H9 (cell line): ENCODE measurements at regions not wholly inside any gene's neighbourhood (a gene's known extent, or its start where the extent isn't known, plus 50 kb on each side); places are given as distances from the start of the nearest gene placed in this dataset.

ENCODE experiments used
- DNase-seq: peaks from one replicate; pipeline ENCODE4 v3.0.0-alpha.2; 2017
- H2AFZ ChIP-seq: one replicate; pipeline ENCODE4 v1.6.1; 2013; ENCODE audit warnings: mild to moderate bottlenecking, low read length, control low read depth, moderate library complexity
- H2AK5ac ChIP-seq: 2 replicates; pipeline ENCODE4 v1.6.1; 2013; ENCODE audit warnings: low read length, control low read depth, mixed read lengths; ENCODE audit not compliant: insufficient read length
- H2BK120ac ChIP-seq: one replicate; pipeline ENCODE4 v1.6.1; 2013; ENCODE audit warnings: low read depth, mild to moderate bottlenecking, low read length, control low read depth, inconsistent platforms; ENCODE audit not compliant: poor library complexity, severe bottlenecking
- H2BK12ac ChIP-seq: 2 replicates; pipeline ENCODE4 v1.6.1; 2013; ENCODE audit warnings: low read length, control low read depth, mixed read lengths, low read depth; ENCODE audit not compliant: insufficient read length
- H2BK15ac ChIP-seq: 2 replicates; pipeline ENCODE4 v1.6.1; 2013; ENCODE audit warnings: low read depth, low read length, control low read depth
- H2BK20ac ChIP-seq: one replicate; pipeline ENCODE4 v1.6.1; 2013; ENCODE audit warnings: low read depth, mild to moderate bottlenecking, low read length, control low read depth, inconsistent platforms; ENCODE audit not compliant: poor library complexity, severe bottlenecking
- H2BK5ac ChIP-seq: 2 replicates; pipeline ENCODE4 v1.6.1; 2013; ENCODE audit warnings: low read length, control low read depth, mixed read lengths; ENCODE audit not compliant: insufficient read length
- H3K14ac ChIP-seq: 2 replicates; pipeline ENCODE4 v1.6.1; 2013; ENCODE audit warnings: low read length, control low read depth; ENCODE audit not compliant: insufficient read depth
- H3K18ac ChIP-seq: 2 replicates; pipeline ENCODE4 v1.6.1; 2013; ENCODE audit warnings: low read depth, mild to moderate bottlenecking, mixed read lengths, low read length, control low read depth; ENCODE audit not compliant: insufficient read length
- H3K23ac ChIP-seq: 2 replicates; pipeline ENCODE4 v1.6.1; 2013; ENCODE audit warnings: low read length, control low read depth, mixed read lengths, low read depth; ENCODE audit not compliant: insufficient read length
- H3K23me2 ChIP-seq: 2 replicates; pipeline ENCODE4 v1.6.1; 2013; ENCODE audit warnings: low read depth, mild to moderate bottlenecking, mixed read lengths, low read length, control low read depth; ENCODE audit not compliant: insufficient read length, poor library complexity, severe bottlenecking
- H3K27ac ChIP-seq: 2 replicates; pipeline ENCODE4 v1.5.1; 2013; ENCODE audit warnings: low read length, control low read depth, mixed read lengths, low read depth; ENCODE audit not compliant: insufficient read length
- H3K27me3 ChIP-seq: 2 replicates; pipeline ENCODE4 v1.6.1; 2013; ENCODE audit warnings: low read length, control low read depth, inconsistent platforms; ENCODE audit not compliant: insufficient read depth
- H3K4ac ChIP-seq: 2 replicates; pipeline ENCODE4 v1.6.1; 2013; ENCODE audit warnings: low read depth, mild to moderate bottlenecking, control low read depth, inconsistent platforms, low read length, moderate library complexity
- H3K4me1 ChIP-seq: 2 replicates; pipeline ENCODE4 v1.6.1; 2013; ENCODE audit warnings: low read length, control low read depth, inconsistent platforms; ENCODE audit not compliant: insufficient read depth
- H3K4me2 ChIP-seq: 2 replicates; pipeline ENCODE4 v1.6.1; 2013; ENCODE audit warnings: low read length, control low read depth, mixed read lengths; ENCODE audit not compliant: insufficient read length, insufficient read depth
- H3K56ac ChIP-seq: 2 replicates; pipeline ENCODE4 v1.6.1; 2013; ENCODE audit warnings: low read depth, mild to moderate bottlenecking, mixed read lengths, low read length, control low read depth; ENCODE audit not compliant: insufficient read length
- H3K79me1 ChIP-seq: 2 replicates; pipeline ENCODE4 v1.6.1; 2013; ENCODE audit warnings: low read depth, mild to moderate bottlenecking, moderate library complexity, low read length, control low read depth, inconsistent platforms; ENCODE audit not compliant: insufficient read depth, poor library complexity, severe bottlenecking
- H3K79me2 ChIP-seq: 2 replicates; pipeline ENCODE4 v1.6.1; 2013; ENCODE audit warnings: low read length, control low read depth, inconsistent platforms; ENCODE audit not compliant: insufficient read depth
- H3K9ac ChIP-seq: 2 replicates; pipeline ENCODE4 v1.6.1; 2013; ENCODE audit warnings: low read length, control low read depth, mixed read lengths; ENCODE audit not compliant: insufficient read length; ENCODE audit errors: extremely low read depth
- H3K9me3 ChIP-seq: one replicate; pipeline ENCODE4 v1.6.1; 2013; ENCODE audit warnings: low read depth, low read length, inconsistent platforms; ENCODE audit not compliant: control insufficient read depth
- H3T11ph ChIP-seq: one replicate; pipeline ENCODE4 v1.6.1; 2013; ENCODE audit warnings: mild to moderate bottlenecking, low read length, control low read depth, inconsistent platforms
- H4K20me1 ChIP-seq: one replicate; pipeline ENCODE4 v1.6.1; 2013; ENCODE audit not compliant: control insufficient read depth, insufficient read length, insufficient read depth
- H4K5ac ChIP-seq: 2 replicates; pipeline ENCODE4 v1.6.1; 2013; ENCODE audit warnings: low read depth, mild to moderate bottlenecking, mixed read lengths, low read length, control low read depth; ENCODE audit not compliant: insufficient read length
- H4K8ac ChIP-seq: replicated peaks from 2 replicates; pipeline ENCODE4 v1.6.1; 2013; ENCODE audit warnings: low read length, control low read depth, mixed read lengths, low read depth; ENCODE audit not compliant: insufficient read length
- H4K91ac ChIP-seq: 2 replicates; pipeline ENCODE4 v1.6.1; 2013; ENCODE audit warnings: low read depth, mild to moderate bottlenecking, moderate library complexity, mixed read lengths, low read length, control low read depth; ENCODE audit not compliant: insufficient read length
- H3K27ac Mint-ChIP-seq, 3 experiments: 2 replicates in 2 of 3; 3 replicates in 1 of 3; pipeline ENCODE4 v1.8.0; 2020 to 2021; ENCODE audit warnings: mixed read lengths in 3 of 3, mild to moderate bottlenecking in 1 of 3, moderate library complexity in 1 of 3
- H3K27me3 Mint-ChIP-seq: 2 replicates; pipeline ENCODE4 v1.8.0; 2021; ENCODE audit warnings: low read depth, mild to moderate bottlenecking, moderate library complexity, mixed read lengths
- H3K36me3 Mint-ChIP-seq, 3 experiments: 2 replicates in 2 of 3; 3 replicates in 1 of 3; pipeline ENCODE4 v1.8.0; 2020 to 2021; ENCODE audit warnings: low read depth in 3 of 3, mixed read lengths in 3 of 3; ENCODE audit not compliant: insufficient read depth in 1 of 3
- H3K4me1 Mint-ChIP-seq, 2 experiments: 2 replicates each; pipeline ENCODE4 v1.8.0; 2020; ENCODE audit warnings: mixed read lengths in 2 of 2
- H3K4me3 Mint-ChIP-seq, 2 experiments: 2 replicates in 1 of 2; 3 replicates in 1 of 2; pipeline ENCODE4 v1.8.0; 2020 to 2021; ENCODE audit warnings: mild to moderate bottlenecking in 2 of 2, mixed read lengths in 2 of 2, moderate library complexity in 1 of 2
- H3K9me3 Mint-ChIP-seq, 2 experiments: 2 replicates in 1 of 2; 3 replicates in 1 of 2; pipeline ENCODE4 v1.8.0; 2020; ENCODE audit warnings: mild to moderate bottlenecking in 2 of 2, mixed read lengths in 2 of 2, moderate library complexity in 1 of 2
- CTCF ChIP-seq: fragments of 200-600 bp; sonication (generic); conservative IDR thresholded peaks from 3 replicates; pipeline ENCODE4 v1.8.0; 2021; ENCODE audit warnings: antibody characterized with exemption, mild to moderate bottlenecking
- WGBS: extraction: QIAGEN DNeasy Blood & Tissue Kit; methylation state at CpG from one replicate; pipeline ENCODE4 v1.1.7; 2013; ENCODE audit warnings: missing lambda C conversion rate, low lambda C conversion rate, mixed read lengths; ENCODE audit not compliant: insufficient read length; ENCODE audit errors: extremely low coverage; 5-methylcytosine and 5-hydroxymethylcytosine counted together

- no peak for DNase-seq
- Histone ChIP-seq H4K91ac (no peak overlapping the region), H3K79me1 (no peaks in the 10 kb centered on the region), H3K4ac (no peak overlapping the region), H3K27me3 (no peaks in the 10 kb centered on the region), H2BK5ac (no peak overlapping the region), H3K9ac (no peak overlapping the region), H3K56ac (no peak overlapping the region), H3K79me2 (no peaks in the 10 kb centered on the region), H3K4me1 (no peaks in the 10 kb centered on the region), H3K4me2 (no peak overlapping the region), H4K8ac (no peak overlapping the region), H2AK5ac (no peak overlapping the region), H4K5ac (no peak overlapping the region), H3K14ac (no peak overlapping the region), H3K23ac (no peak overlapping the region), H3K9me3 (no peaks in the 10 kb centered on the region), H2BK15ac (no peak overlapping the region), H2BK20ac (no peak overlapping the region), H2BK12ac (no peak overlapping the region), H3K18ac (no peak overlapping the region), H4K20me1 (no peaks in the 10 kb centered on the region), H2BK120ac (no peak overlapping the region), H3T11ph (no peak overlapping the region), H3K23me2 (no peaks in the 10 kb centered on the region), H2AFZ (no peak overlapping the region), H3K27ac (no peak overlapping the region)
- Mint-ChIP-seq H3K4me3 (no peak overlapping the region), H3K9me3 (peaks cover 3 to 10% of the 10 kb centered on the region in 2 experiments; a peak in 4 of 5 replicates), H3K27me3 (no peaks in the 10 kb centered on the region), H3K36me3 (peaks cover 0 to 8% (median under 1%) of the 10 kb centered on the region in 3 experiments; a peak in 3 of 7 replicates), H3K27ac (no peak overlapping the region), H3K4me1 (no peaks in the 10 kb centered on the region; a peak in 1 of 4 replicates)
- TF ChIP-seq CTCF = no peak
- no CpG with 5 or more reads among the region's 2 CpGs for WGBS
These were observed 168.6 kb upstream of the CLNK start for GRCh38 chr4:10853196-10853595.
